Mesenchymal stem cell (in vitro differentiated cells and primary cell): ENCODE measurements at regions not wholly inside any gene's neighbourhood (a gene's known extent, or its start where the extent isn't known, plus 50 kb on each side); places are given as distances from the start of the nearest gene placed in this dataset.

ENCODE experiments used
- DNase-seq: peaks from one replicate; pipeline ENCODE4 v3.0.0-alpha.2; 2013
- H2AFZ ChIP-seq: one replicate; pipeline ENCODE4 v1.6.1; 2013; ENCODE audit warnings: low read depth, mild to moderate bottlenecking, control low read depth, inconsistent platforms, low read length, moderate library complexity
- H2AK5ac ChIP-seq: 2 replicates; pipeline ENCODE4 v1.6.1; 2013; ENCODE audit warnings: low read length, moderate library complexity, mild to moderate bottlenecking, inconsistent platforms; ENCODE audit not compliant: severe bottlenecking
- H2BK120ac ChIP-seq: one replicate; pipeline ENCODE4 v1.6.1; 2013; ENCODE audit warnings: low read depth, mild to moderate bottlenecking, inconsistent platforms, low read length, moderate library complexity
- H2BK12ac ChIP-seq, 2 experiments: one replicate each; pipeline ENCODE4 v1.6.1; 2013; ENCODE audit warnings: inconsistent platforms in 2 of 2, low read length in 2 of 2, mild to moderate bottlenecking in 2 of 2, moderate library complexity in 2 of 2, control low read depth in 1 of 2
- H2BK15ac ChIP-seq: one replicate; pipeline ENCODE4 v1.6.1; 2013; ENCODE audit warnings: mild to moderate bottlenecking, low read depth, inconsistent platforms; ENCODE audit not compliant: poor library complexity, severe bottlenecking
- H2BK5ac ChIP-seq: 2 replicates; pipeline ENCODE4 v1.6.1; 2013; ENCODE audit warnings: low read depth, mild to moderate bottlenecking, low read length, control low read depth, inconsistent platforms; ENCODE audit not compliant: poor library complexity, severe bottlenecking
- H3K14ac ChIP-seq, 2 experiments: one replicate each; pipeline ENCODE4 v1.6.1; 2013; ENCODE audit warnings: inconsistent platforms in 2 of 2, low read length in 2 of 2, control low read depth in 1 of 2, mild to moderate bottlenecking in 1 of 2, moderate library complexity in 1 of 2
- H3K18ac ChIP-seq, 2 experiments: one replicate each; pipeline ENCODE4 v1.6.1; 2013; ENCODE audit warnings: inconsistent platforms in 2 of 2, low read length in 2 of 2, control low read depth in 1 of 2, low read depth in 1 of 2, mild to moderate bottlenecking in 1 of 2
- H3K23ac ChIP-seq, 2 experiments: one replicate each; pipeline ENCODE4 v1.6.1; 2013; ENCODE audit warnings: inconsistent platforms in 2 of 2, low read length in 2 of 2, mild to moderate bottlenecking in 2 of 2, moderate library complexity in 2 of 2, control low read depth in 1 of 2
- H3K27ac ChIP-seq: 2 replicates; pipeline ENCODE4 v1.5.1; 2013; ENCODE audit warnings: mild to moderate bottlenecking, moderate library complexity, low read length, control low read depth, inconsistent platforms; ENCODE audit not compliant: poor library complexity, severe bottlenecking
- H3K27me3 ChIP-seq, 2 experiments: 2 replicates each; pipeline versions ENCODE4 v1.6.1 to v1.7.0; 2013; ENCODE audit warnings: low read length in 2 of 2, mild to moderate bottlenecking in 2 of 2, moderate library complexity in 2 of 2, control low read depth in 1 of 2, inconsistent platforms in 1 of 2; ENCODE audit not compliant: control insufficient read depth in 1 of 2, insufficient read depth in 1 of 2
- H3K36me3 ChIP-seq, 2 experiments: 2 replicates each; pipeline versions ENCODE4 v1.6.1 to v1.7.0; 2013; ENCODE audit warnings: low read length in 2 of 2, control low read depth in 1 of 2, inconsistent platforms in 1 of 2, low read depth in 1 of 2, mild to moderate bottlenecking in 1 of 2; ENCODE audit not compliant: insufficient read depth in 2 of 2, control insufficient read depth in 1 of 2
- H3K4ac ChIP-seq, 2 experiments: one replicate each; pipeline ENCODE4 v1.6.1; 2013; ENCODE audit warnings: inconsistent platforms in 2 of 2, low read length in 2 of 2, mild to moderate bottlenecking in 2 of 2, moderate library complexity in 2 of 2, control low read depth in 1 of 2, low read depth in 1 of 2
- H3K4me1 ChIP-seq: 2 replicates; pipeline ENCODE4 v1.6.1; 2013; ENCODE audit warnings: low read depth, low read length, control low read depth; ENCODE audit not compliant: control insufficient read depth, insufficient read depth
- H3K4me2 ChIP-seq: 2 replicates; pipeline ENCODE4 v1.6.1; 2013; ENCODE audit warnings: low read length, mild to moderate bottlenecking, inconsistent platforms; ENCODE audit not compliant: poor library complexity, severe bottlenecking
- H3K4me3 ChIP-seq, 2 experiments: 2 replicates each; pipeline versions ENCODE4 v1.5.1 to v1.7.0; 2013; ENCODE audit warnings: low read length in 2 of 2, mild to moderate bottlenecking in 2 of 2, control low read depth in 1 of 2, low read depth in 1 of 2; ENCODE audit not compliant: insufficient read depth in 1 of 2
- H3K79me1 ChIP-seq: replicated peaks from 2 replicates; pipeline ENCODE4 v1.6.1; 2013; ENCODE audit warnings: mild to moderate bottlenecking, control low read depth, low read length, inconsistent platforms; ENCODE audit not compliant: poor library complexity, severe bottlenecking
- H3K9ac ChIP-seq: 2 replicates; pipeline ENCODE4 v1.7.0; 2013; ENCODE audit warnings: mild to moderate bottlenecking, low read length, moderate library complexity
- H3K9me3 ChIP-seq: 2 replicates; pipeline ENCODE4 v1.7.0; 2013; ENCODE audit warnings: mild to moderate bottlenecking, low read length; ENCODE audit not compliant: control insufficient read depth
- H4K8ac ChIP-seq: one replicate; pipeline ENCODE4 v1.6.1; 2013; ENCODE audit warnings: inconsistent platforms, mild to moderate bottlenecking, low read length, moderate library complexity
- H4K91ac ChIP-seq: one replicate; pipeline ENCODE4 v1.6.1; 2013; ENCODE audit warnings: mild to moderate bottlenecking, low read length, inconsistent platforms
- WGBS: methylation state at CpG from one replicate; pipeline ENCODE4 v1.1.7; 2013; ENCODE audit warnings: mixed read lengths; 5-methylcytosine and 5-hydroxymethylcytosine counted together

DNA sequence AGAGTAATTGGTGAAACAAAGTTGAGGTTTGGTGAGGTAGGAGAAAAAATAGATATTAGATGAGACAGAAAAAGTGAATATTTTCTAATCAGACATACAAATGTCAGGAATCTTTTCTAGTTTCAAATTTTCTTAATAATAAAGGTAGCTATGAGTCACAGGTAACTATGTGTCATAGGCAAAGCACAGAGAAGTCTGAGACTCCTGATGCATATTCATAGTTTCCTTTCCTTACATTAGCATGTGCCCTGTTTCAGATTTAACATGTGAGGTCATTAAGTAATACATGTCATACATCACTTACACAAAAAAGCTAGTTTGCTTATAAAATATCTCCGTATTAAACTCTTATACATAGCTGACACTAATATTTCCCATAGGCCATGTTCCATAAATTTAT, 1141.3 kb upstream of the PCDH20 start:
- Histone ChIP-seq H2AK5ac (no peak overlapping the region), H3K79me1 (no peaks in the 10 kb centered on the region)

DNA sequence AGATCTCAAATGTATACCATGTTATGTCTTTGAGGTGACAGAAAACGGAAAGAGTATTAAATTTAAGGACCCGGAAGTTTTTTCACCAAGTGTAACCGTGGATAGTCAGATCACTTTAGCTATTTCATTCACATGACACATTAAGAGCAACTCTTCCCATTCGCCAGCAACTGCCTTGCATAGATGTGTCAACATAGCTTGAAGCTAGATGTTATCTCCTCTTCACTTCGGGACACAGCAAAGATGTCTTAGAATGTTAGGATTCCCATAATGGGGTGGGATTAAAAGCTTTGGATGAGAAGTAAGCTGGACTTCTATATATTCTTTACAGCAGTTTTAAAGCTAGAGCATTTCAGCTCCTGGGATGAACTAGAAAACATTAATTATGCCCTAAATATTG, 1135.9 kb upstream of the PCDH20 start:
- Histone ChIP-seq H2AFZ (no peak overlapping the region), H2BK15ac (no peak overlapping the region), H3K9ac (no peak overlapping the region), H3K4me1 (no peaks in the 10 kb centered on the region), H3K4ac (no peak overlapping the region), H3K14ac (no peak overlapping the region), H3K4me3 (no peak overlapping the region), H2BK12ac (no peak overlapping the region), H3K18ac (no peak overlapping the region), H3K27me3 (no peaks in the 10 kb centered on the region), H4K91ac (no peak overlapping the region), H3K4me2 (no peak overlapping the region), H2BK5ac (no peak overlapping the region), H3K23ac (no peak overlapping the region), H4K8ac (no peak overlapping the region), H3K36me3 (no peaks in the 10 kb centered on the region), H3K79me1 (no peaks in the 10 kb centered on the region), H3K9me3 (peaks cover 3% of the 10 kb centered on the region), H2BK120ac (no peak overlapping the region), H2AK5ac (no peak overlapping the region), H3K27ac (no peak overlapping the region)
- 83% methylated on average over 3 of the region's 5 CpGs for WGBS
- no peak for DNase-seq

More for the DNA sequence above, 1141.3 kb upstream of the PCDH20 start:
- Histone ChIP-seq H3K18ac (no peak overlapping the region), H3K14ac (no peak overlapping the region), H3K4me3 (no peak overlapping the region), H3K4me2 (no peak overlapping the region), H2BK120ac (no peak overlapping the region), H4K91ac (no peak overlapping the region), H2BK12ac (no peak overlapping the region), H3K27me3 (no peaks in the 10 kb centered on the region), H3K9ac (no peak overlapping the region), H3K4me1 (no peaks in the 10 kb centered on the region), H3K23ac (no peak overlapping the region), H4K8ac (no peak overlapping the region), H2BK5ac (no peak overlapping the region), H2AFZ (no peak overlapping the region), H2BK15ac (no peak overlapping the region), H3K27ac (no peak overlapping the region), H3K9me3 (peaks cover 3% of the 10 kb centered on the region), H3K36me3 (no peaks in the 10 kb centered on the region), H3K4ac (no peak overlapping the region)
- no CpG with 5 or more reads among the region's 1 CpG for WGBS
- no peak for DNase-seq

DNA sequence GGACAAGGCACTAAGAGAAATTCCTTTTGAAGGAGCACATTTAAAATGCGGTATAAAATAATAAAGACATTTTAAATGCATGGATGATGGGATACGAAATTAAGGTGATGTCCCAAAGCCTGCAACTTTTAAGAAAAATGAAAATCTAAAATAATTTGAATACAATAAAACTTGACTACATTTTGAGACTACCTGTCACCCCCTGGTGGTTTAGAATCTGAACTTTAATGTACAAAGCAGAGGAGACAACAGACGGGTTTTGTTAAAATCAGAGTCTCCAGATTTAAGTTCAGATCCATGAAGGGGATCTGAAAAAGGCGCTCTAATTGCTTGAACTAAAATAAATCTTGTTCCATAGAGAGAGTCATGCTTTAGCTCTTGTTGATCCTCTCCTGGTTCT, 1129.3 kb upstream of the PCDH20 start:
- H3K9ac ChIP-seq = no peak overlapping the region
- no peak overlapping the region for H3K14ac ChIP-seq
- no peaks in the 10 kb centered on the region for H3K36me3 ChIP-seq
- H2BK5ac ChIP-seq = no peak overlapping the region
- H3K4me3 ChIP-seq = no peak overlapping the region
- H2AK5ac ChIP-seq = no peak overlapping the region
- H2BK15ac ChIP-seq = no peak overlapping the region
- H3K23ac ChIP-seq = no peak overlapping the region
- peaks cover 4% of the 10 kb centered on the region for H3K9me3 ChIP-seq
- H3K27me3 ChIP-seq = no peaks in the 10 kb centered on the region
- no peak overlapping the region for H3K4me2 ChIP-seq
- no peak overlapping the region for H2BK120ac ChIP-seq
- 67% methylated on average over 1 of the region's 4 CpGs for WGBS
- no peak overlapping the region for H3K27ac ChIP-seq
- H2AFZ ChIP-seq = no peak overlapping the region
- no peak overlapping the region for H4K8ac ChIP-seq
- H3K4me1 ChIP-seq = no peaks in the 10 kb centered on the region
- no peaks in the 10 kb centered on the region for H3K79me1 ChIP-seq
- no peak overlapping the region for H3K18ac ChIP-seq
- no peak for DNase-seq
- H2BK12ac ChIP-seq = no peak overlapping the region
- no peak overlapping the region for H3K4ac ChIP-seq
- no peak overlapping the region for H4K91ac ChIP-seq

DNA sequence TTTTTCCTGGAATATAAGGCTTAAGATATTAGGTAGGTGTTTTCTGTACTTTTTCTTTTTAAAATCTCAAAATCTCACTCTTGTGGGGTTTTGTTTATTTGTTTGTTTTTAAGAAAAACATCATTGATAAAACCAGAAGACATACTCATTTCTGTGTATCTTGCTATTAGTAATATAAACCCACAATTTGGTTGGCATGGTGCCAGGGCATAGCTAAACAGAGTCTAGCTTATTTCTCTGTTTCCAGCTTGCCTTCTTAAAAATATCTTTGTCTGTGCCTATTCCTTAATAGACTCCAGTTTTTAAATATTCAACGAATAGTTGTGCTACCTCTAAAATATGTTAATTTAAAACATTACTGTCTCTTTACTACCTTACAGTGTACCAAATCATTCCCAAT, 1121.9 kb upstream of the PCDH20 start:
- no peak overlapping the region for H2BK12ac ChIP-seq

More for the DNA sequence above, 1121.9 kb upstream of the PCDH20 start:
- Histone ChIP-seq H2AK5ac (no peak overlapping the region), H3K4me2 (no peak overlapping the region), H3K79me1 (no peaks in the 10 kb centered on the region), H3K23ac (no peak overlapping the region), H3K14ac (no peak overlapping the region), H2BK15ac (no peak overlapping the region), H3K4me1 (no peaks in the 10 kb centered on the region), H3K27ac (no peak overlapping the region), H3K4me3 (no peak overlapping the region), H3K9me3 (no peaks in the 10 kb centered on the region), H3K9ac (no peak overlapping the region), H2BK5ac (no peak overlapping the region), H2BK120ac (no peak overlapping the region), H2AFZ (no peak overlapping the region), H3K18ac (no peak overlapping the region), H4K91ac (no peak overlapping the region), H3K27me3 (no peaks in the 10 kb centered on the region), H4K8ac (no peak overlapping the region), H3K4ac (no peak overlapping the region), H3K36me3 (no peaks in the 10 kb centered on the region)
- 100% methylated on average over 1 of the region's 1 CpG for WGBS
- no peak for DNase-seq
